ENCODE measurements at regions not wholly inside any gene's neighbourhood (a gene's known extent, or its start where the extent isn't known, plus 50 kb on each side); places are given as distances from the start of the nearest gene placed in this dataset.
"Not testable (repeated sequence)": the region's sequence is repeated elsewhere in the genome, so short reads cannot be mapped to it uniquely, and the experiment has no call there.

DNA sequence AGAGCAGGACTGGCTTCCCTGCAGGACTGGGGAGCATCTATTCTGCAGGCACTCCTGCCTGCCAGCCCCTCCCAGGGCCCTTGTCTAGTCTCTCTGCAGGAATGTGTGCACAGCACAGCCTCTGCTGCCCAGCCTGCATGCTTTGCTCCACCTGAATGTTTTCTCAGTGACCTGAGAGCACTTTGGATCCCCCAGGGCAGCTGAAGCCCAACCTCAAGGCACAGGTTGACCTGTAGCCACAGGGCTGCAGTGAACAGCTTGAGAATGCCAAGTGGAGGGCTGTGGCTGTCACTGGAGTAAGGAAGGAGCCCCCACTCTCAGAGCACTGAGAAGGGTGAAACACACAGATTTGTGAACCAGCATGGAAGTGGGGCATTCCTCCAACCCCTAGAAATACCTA lies 760.2 kb downstream of the STIM2 start:
- in situ Hi-C loops (cut with HindIII; ENCODE audit: low sequenced_read_pairs), result no loop called here

DNA sequence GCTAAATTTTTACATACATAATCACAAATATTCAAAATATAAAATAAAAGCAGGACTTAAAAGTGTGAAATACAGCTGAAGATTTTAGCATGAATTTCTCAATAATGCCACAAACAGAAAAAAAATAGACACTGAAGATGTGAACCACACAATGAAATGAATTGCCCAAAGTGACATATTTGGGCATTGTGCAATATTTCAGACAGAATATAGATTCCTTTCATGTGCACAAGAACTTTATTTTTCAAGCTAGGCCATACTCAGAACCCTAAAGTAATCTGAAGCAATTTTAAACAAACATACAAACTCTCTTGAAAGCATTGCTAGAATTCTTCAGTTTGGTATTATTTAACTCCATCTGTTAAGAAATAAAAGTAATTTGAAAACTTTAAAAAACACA lies 764.1 kb downstream of the STIM2 start:
- in situ Hi-C loops (cut with HindIII; ENCODE audit: low sequenced_read_pairs), result no loop called here

DNA sequence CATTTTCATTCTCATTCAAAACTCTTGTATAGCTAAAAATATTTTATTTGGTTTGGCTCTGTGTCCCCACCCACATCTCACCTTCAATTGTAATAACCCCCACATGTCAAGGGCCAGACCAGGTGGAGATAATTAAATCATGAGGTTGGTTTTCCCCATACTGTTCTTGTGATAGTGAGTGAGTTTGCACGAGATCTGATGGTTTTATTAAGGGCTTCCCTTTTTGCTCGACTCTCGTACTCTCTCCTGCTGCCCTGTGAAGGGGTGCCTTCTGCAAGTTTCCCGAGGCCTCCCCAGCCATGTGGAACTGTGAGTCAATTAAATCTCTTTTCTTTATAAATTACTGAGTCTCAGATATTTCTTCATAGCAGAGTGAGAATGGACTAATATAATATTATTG lies 768.0 kb downstream of the STIM2 start:
- in situ Hi-C loops (cut with HindIII; ENCODE audit: low sequenced_read_pairs), result no loop called here

DNA sequence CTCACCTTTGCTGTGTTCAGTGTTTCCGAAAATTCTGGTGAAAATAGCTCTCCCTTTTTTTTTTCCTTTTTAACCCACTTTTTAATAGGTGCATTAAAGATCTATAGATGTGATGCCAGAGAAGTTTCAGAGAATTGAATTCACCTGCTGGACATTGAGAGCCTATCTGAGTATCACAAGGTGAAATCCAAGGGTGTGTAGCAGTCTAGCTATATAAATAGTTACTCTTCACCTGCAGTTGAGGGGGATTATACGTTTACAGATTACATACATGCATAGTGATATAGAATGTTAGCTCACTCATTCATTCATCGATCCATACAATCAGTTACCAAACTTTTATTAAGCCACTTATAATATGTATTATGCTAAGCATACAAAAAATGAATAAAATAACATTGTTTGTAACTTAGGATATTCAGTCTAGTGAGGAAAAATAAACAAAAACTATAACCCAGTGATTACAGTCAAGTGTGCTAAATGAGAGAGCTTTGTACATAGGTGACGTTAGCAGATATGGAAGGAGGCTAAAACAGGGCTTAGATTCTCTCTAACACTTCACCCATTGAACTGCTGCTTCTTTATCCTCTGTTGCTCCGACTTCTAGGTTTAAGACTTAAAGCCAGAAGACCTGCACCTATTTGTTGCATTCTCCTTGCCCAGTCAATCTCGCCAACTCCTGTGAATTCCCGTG lies 769.0 kb downstream of the STIM2 start:
- in situ Hi-C loops (cut with HindIII; ENCODE audit: low sequenced_read_pairs), result no loop called here

DNA sequence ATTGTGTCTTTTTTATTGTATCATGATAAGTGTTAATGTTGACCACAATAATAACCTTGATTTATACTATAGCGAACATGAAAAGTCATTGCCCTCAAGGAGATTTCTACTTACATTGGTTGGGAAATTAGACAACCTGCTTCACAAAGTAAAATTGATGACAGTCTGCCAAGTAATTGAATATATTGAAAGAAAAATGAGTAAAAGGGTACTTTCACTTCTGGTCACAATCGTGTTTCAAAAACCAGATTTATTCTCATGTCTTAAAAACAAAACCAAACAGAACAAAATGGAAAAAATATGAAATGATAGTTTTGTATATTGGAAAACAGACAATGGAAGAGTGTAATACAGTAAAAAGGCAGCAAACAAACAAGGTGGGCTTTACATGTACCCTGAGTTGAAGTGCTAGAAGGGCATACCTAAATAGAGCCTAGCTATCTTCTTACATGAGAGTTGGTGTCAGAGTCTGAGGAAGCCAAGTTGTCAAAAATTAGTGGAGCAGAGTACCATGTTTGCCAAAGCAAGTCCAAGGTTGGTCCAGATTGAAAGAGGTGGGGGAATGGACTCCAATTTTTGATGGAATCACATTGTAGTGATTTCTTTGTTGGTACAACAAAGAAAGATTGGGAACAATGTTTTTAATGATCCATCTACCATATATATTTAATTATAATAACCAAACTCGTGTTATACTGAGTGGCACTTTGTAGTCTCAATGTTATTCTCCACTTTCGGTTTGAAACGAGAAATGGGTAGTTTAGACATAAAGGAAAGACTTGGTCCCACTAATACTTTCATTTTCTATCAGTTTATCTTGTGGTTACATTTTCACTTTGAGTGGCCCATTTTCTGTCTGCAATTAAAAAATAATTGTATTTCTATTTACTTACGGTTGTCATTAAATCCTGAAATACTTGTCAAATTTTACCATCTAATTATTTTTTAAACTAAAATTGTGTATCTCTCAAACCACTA lies 775.6 kb downstream of the STIM2 start:
- in situ Hi-C loops (cut with HindIII; ENCODE audit: low sequenced_read_pairs), result no loop called here

DNA sequence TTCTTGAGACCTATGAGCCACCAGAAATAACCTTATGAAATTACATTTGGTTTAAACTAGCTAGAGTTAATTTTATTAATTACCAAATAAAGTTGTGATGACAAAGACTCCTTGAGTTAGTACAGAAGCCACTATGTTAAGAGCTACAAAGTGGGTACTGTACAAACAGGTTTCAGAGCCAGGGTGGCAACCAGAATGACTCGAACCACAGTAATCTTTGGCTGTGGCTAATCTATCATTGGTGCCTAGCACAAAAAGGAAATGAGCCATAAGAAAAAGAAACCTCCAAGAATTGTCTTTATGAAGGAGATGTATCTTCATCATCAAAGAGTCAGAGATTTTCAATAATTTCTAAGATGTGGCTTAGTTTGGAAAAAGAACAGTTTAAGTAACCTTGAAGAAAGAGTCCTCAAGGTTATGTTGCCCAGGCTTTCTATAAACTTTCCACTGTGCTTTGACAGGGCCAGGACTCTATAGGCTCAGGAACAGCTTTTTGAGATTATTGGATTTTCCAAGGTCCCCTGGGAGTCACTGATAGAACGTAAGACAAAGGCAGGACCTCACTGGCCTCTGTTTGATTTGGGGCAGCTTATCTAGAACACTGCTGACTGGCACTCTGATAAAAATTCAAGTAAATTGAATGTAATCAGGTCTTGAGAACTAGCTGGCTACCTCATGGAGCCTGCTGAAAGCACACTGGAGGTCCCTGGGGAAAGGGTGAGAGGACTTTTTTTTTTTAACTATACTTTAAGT lies 777.7 kb downstream of the STIM2 start:
- in situ Hi-C loops (cut with HindIII; ENCODE audit: low sequenced_read_pairs), result no loop called here

DNA sequence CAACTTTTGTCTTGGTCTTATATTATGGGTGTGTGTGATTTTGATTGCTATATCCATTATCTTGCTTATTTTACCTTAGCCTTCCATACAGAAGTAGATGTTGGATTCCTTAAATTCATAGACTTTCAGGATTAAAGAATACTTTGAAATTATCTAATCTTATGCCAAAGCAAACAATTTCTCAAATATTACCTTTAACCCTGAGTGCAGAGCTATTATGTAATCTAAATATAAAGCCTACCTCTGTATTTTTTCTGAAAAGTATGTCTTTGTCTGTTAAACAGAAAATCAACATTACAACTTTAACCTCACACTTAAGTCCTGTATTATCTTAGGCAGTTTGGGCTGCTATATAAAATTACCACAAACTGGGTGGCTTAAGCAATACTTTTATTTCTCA lies 782.5 kb downstream of the STIM2 start:
- in situ Hi-C loops (cut with HindIII; ENCODE audit: low sequenced_read_pairs), result no loop called here

DNA sequence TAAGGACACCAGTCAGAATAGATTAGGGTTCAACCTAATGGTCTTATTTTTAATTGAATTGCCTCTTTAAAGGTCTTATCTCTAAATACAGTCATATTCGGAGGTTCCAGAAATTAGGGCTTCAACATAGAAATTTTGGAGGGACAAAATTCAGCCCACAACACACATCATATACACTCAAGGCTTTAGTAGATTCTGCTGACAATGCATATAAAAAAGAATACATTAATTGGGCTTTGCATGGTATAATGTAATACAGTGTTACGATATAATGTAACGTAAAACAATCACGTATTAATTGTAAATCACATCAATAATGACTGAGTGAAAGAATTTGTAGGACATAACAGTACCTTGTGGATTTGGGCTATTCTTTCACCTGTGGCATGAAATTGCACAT lies 787.8 kb downstream of the STIM2 start:
- in situ Hi-C loops (cut with HindIII; ENCODE audit: low sequenced_read_pairs), result no loop called here

DNA sequence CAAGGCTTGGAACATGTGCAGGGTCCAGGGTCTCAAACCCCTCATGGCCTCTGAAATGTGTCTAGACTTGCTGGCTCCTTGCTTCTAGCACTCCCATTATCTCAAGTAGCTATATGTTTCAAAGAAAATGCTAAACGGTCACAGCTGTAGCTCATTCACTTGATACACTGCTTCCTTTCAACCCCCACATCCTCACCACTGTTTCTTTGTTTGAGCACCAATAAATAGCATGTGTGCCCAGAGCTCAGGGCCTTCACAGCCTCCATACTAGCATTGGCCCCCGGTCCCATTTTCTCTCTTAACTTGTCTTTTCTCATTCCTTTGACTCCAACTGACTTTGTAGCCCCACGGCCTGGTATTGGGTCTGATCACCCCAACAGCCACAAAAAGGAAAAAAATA lies 801.8 kb downstream of the STIM2 start:
- in situ Hi-C loops (cut with HindIII; ENCODE audit: low sequenced_read_pairs), result no loop called here

DNA sequence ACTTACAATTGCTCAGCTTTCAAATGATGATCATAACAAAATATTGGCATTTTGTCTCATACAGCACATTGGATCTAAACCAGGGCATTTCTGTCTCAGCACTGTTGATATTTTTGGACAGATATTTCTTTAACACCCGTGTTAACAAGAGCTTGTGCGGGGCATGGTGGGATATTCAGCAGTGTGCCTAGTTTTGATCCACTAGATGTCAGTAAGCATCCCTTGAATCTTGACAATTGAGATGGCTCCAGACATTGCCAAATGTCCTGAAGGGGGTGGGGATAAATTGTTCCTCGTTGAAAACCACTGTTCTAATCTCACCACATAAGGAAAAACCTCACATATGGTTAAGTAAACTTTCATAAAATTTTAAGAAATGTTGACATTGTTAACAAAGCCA lies 806.3 kb downstream of the STIM2 start:
- in situ Hi-C loops (cut with HindIII; ENCODE audit: low sequenced_read_pairs), result no loop called here

DNA sequence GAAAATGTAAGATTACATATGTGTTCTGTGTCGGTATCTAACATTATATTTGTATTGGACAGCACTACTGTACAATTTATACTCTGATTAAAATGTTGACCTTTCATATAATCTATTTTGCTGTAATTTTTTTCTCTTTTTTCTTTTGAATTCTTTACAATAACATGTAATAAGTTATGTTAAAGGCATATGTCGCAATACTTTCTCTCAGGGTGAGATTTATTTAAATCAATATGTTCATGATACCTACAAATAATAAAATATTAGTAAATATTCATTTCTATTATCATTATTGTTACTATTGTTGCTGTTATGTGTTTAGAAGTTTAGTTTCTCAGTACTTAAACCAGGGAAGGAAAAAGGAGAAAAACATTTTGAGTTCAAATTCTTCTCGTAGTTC lies 807.4 kb downstream of the STIM2 start:
- in situ Hi-C loops (cut with HindIII; ENCODE audit: low sequenced_read_pairs), result no loop called here

DNA sequence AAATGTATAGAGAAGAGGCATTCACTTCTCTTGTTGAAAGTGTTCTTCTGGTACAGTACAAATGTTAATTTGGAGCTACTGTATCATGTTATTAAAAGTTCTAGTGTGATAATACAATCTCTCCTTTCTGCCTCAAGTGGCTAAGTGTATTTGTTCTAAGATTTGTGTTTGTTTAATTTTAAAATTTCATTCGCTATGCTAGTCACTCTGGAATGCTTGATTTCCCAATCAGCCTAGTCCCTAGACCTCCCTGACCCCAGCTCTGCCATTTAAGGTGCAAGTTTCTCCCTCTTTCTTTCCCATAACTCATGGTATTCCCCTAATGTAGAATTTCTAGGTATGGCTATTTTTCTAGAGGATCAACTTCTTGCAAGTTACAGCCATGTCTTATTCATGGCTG lies 817.4 kb downstream of the STIM2 start:
- in situ Hi-C loops (cut with HindIII; ENCODE audit: low sequenced_read_pairs), result no loop called here

DNA sequence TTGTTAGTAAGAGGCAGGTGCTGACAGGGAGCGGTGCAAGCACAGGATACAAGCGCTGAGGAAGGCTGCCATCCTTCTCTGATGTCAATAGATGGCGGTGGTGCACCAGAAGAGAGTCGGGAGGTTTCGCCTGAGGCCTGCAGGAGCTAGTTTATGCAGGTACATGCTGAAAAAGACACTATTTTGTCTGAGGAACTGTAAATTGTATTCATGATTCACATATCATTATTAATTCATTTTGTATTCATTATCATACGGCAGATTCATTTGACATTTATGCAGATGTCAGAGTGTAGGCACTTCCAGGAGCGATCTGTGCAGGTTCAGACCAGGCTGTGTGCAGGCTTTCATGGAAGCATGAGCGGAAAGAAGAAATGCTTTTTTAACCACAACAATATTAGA lies 824.0 kb downstream of the STIM2 start:
- in situ Hi-C loops (cut with HindIII; ENCODE audit: low sequenced_read_pairs), result no loop called here

DNA sequence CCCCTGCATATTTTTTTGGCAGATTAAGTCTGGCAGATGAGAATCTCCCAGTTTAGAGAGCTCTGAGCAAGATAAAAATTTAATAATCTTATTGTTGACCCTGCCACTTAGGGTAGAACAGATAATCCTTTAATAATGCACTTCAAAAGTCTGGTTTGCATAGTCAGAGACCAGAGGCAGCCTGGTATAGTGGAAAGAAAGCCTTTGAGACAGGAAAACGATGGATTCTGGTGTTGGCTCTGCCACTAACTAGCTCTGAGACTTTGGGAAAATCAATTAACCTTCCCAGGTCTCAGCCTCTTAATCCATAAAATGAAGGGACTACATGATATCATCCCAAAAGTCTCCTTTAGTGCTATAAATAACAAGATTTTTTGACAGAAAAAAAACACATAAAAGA lies 824.5 kb downstream of the STIM2 start:
- in situ Hi-C loops (cut with HindIII; ENCODE audit: low sequenced_read_pairs), result no loop called here

DNA sequence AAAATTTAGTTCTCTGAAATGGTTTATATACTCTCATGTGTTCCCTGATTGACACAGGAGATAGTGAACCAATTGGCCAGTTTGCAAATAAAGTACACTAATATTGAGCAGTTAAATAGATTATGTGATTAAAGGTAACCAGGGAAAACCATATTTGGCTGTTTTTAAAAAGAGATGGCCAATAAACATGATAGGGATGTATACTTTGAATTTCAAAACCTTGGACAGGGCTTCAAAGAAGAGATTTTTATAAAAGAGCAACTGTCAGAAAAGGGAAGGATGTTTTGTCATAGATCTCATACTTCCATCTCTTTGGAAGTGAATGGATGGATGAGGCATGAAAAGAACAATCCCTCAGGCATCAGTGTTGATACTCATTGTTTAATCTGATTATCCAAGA lies 825.3 kb downstream of the STIM2 start:
- in situ Hi-C loops (cut with HindIII; ENCODE audit: low sequenced_read_pairs), result no loop called here

DNA sequence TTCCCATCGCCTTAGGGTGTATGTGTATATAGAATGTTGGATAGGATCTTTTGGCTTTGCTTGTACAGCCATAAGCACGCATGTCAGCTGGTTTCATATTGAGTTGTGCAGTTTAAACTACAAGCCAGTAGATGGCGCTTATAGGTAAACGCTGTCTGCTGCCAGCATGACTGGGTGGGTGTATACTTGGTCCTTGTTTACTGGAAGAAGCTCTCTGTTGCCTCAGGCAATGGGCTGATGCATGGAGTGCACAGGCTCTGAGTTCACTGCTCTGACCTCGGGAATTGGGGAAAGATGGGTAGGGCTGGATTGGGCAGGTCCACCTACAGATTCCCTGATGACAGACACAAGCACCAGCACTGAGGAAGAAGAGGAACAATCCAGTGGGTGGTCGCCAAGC lies 831.5 kb downstream of the STIM2 start:
- in situ Hi-C loops (cut with HindIII; ENCODE audit: low sequenced_read_pairs), result no loop called here

DNA sequence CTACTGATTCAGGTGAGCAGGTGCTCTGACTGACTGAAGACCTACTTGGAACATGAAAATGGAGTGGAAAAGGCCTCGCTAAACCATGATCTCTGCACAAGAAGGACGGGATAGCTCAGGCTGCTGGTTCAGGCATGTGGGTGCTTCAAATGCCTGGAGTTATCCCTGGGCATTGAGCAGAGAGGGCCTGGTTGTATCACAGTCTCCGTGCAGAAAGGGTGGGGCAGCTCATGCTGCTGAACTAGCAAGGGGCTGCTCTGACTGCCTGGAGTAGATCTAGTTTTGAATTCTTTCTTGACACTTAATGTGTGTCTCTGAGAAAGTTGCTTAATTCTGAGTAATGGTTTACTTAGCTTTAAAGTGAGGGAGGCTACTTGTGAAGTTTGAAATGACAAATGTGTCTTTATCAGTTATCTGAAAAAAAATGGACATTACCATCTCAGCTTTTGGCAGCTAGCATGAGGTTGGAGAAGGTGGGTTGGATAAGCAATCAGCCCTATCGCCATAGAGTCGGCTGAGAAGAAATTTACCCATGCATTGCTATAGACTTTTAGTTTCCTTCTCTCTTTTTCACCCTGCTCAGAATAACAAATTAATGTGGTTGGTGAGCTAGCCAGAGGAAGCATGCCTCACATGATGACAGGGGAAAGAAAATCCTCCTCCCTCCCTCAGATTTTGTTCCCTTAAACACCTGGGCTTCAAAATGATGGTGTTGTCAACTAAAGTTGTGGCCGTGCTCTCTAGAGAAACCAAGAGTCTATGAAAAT lies 832.4 kb downstream of the STIM2 start:
- in situ Hi-C loops (cut with HindIII; ENCODE audit: low sequenced_read_pairs), result no loop called here

DNA sequence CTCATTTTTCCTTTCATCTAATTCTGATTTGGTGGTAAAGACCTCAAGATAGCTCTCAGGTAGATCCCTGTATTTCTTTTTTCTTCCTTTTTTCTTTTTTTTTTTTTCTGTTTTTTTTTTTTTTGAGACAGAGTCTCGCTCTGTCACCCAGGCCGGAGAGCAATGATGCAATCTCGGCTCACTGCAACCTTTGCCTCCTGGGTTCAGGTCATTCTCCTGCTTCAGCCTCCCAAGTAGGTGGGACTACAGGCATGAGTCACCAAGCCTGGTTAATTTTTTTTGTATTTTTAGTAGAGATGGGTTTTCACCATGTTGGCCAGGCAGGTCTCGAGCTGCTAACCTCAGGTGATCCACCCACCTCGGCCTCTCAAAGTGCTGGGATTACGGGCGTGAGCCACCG lies 835.6 kb downstream of the STIM2 start:
- in situ Hi-C loops (cut with HindIII; ENCODE audit: low sequenced_read_pairs), result not testable (repeated sequence)

DNA sequence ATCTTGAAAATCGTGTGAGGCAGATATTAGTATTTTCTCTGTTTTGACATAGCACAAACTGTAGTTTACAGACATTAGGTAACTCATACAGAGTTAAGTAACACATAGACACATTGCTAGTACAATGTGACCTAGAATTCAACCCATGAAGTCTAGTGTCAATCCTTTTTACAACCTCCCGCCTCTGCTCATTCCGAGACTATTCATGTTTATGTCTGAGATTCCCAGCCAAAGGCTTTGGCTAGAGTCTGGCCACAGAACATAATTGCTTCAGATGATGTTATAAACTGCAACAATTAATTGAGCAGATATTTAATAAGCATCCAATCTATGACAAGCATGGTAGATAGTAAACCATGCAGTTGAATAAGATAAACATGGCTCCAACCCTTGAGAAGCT lies 841.0 kb downstream of the STIM2 start:
- in situ Hi-C loops (cut with HindIII; ENCODE audit: low sequenced_read_pairs), result no loop called here

DNA sequence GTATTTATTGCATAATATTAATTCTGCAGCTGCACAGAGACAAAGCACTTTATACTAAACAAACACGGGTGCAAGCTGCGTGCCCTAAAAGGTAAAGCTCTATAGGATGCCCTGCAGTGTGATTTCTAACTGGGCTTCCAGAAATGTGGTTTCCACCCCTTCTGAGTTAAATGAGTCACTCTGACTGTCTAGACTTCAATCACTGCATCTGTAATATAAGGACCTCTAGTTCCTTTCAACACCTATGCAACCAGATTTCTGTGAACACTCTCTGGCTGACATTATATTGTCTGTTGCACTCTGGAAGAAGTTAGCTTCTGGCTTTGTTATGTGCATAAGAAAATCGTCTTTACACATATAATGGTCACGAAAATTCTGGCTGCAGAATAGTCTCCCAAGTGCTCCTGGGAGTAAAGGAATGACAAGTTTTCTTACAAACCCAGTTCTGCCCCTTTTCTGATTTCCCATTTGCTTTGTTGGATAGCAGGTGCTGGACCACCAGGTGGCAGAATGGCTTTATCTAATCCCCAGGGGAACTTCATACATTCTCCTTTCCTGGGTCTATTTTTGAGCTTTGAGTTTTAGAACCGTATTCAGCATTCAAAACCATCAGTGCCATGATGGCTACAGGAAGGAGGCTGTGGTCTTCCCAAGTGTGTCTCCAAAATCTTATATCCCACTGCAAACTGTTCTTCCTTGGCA lies 842.2 kb downstream of the STIM2 start:
- in situ Hi-C loops (cut with HindIII; ENCODE audit: low sequenced_read_pairs), result no loop called here

Measured in endothelial cell of hepatic sinusoid (primary cell).